ENCODE measurements at regions not wholly inside any gene's neighbourhood (a gene's known extent, or its start where the extent isn't known, plus 50 kb on each side); places are given as distances from the start of the nearest gene placed in this dataset.

DNA sequence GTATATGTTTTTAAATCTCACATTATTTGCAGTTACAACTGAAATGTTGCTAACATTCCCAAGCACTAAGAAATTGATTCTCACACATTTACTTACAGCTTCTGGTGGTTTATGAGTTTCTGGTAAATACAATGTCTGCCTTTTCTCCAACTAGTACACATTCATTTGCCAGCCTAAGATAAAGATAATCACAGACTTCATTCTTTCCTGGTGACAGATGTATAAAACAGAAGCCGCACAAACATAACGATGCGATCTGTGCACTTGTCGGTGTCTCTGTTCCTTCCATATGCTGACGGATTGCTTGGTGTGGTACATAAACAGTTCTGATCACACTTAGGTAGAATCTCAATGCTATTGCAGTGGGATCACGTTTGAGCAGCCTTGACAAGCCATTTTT is 100.4 kb upstream of the DDX18 start:
- DNase-seq (ENCODE audit: low read depth) = no peak

GRCh38 chr2:117714745-117715417 is 99.6 kb upstream of the DDX18 start:
- DNase-seq (ENCODE audit: low read depth) = no peak

- no peak for DNase-seq (ENCODE audit: low read depth)
Measured at GRCh38 chr2:117716505-117716904, 98.0 kb upstream of the DDX18 start.

GRCh38 chr2:117717072-117717471 is 97.4 kb upstream of the DDX18 start:
- DNase-seq (ENCODE audit: low read depth) = no peak

DNA sequence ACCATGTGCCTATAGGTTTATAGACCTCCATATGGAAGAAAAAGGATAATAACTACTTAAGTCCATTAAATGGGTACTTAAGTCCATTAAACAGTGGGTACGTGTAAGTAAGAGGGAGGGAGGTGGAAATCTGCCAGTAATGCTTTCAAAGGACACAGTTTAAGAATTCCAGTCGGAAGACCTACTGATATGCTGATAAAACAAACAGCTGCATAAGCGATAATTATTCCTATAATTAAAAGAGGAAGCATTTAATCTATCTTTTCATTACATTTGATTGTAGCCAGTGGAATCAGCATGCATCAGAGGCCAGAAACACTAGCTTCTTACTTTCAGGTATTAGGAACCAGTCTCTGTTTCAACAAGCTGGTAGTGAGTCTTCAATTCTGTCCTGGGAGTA is 96.4 kb upstream of the DDX18 start:
- no peak for DNase-seq (ENCODE audit: low read depth)

DNA sequence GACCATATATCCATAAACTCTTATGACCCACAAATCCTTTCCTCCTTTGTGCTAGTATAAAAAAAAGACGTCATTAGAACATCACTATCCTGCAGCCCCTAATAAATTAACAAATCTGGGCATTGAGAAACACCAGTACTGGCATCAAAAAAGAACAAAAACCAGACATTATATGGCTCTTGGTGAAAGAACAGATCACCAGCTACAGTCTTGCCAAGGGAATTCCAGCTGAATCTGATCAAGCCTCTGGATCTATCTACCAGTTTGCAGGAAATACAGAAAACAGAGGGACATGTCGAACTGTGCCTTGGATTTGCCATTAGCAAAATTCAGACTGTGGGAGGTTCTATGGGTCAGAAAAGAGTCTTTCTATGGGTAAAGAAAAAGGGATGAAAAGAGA is 93.7 kb upstream of the DDX18 start:
- DNase-seq (ENCODE audit: low read depth) = no peak

DNA sequence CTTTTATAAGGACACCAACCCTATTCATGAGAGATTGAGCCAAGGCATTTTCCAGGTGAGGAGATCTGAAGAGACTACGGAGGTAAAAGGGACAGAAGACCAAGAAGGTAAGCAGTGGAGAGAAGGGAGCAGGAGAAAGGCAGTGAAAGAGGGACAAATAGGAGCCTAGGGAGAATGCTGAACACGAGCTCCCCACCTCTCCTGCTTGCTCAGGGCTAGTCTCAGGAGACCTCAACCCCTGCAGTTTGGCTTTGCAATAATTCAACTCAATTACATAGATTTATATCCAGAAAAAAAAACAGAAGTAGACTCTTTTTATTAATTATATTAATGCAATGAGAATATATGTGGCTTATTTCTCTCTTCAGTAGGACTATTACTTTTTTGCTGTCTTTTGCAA is 91.0 kb upstream of the DDX18 start:
- no peak for DNase-seq (ENCODE audit: low read depth)

- no peak for DNase-seq (ENCODE audit: low read depth)
Measured at GRCh38 chr2:117723888-117724434, 90.5 kb upstream of the DDX18 start.

DNA sequence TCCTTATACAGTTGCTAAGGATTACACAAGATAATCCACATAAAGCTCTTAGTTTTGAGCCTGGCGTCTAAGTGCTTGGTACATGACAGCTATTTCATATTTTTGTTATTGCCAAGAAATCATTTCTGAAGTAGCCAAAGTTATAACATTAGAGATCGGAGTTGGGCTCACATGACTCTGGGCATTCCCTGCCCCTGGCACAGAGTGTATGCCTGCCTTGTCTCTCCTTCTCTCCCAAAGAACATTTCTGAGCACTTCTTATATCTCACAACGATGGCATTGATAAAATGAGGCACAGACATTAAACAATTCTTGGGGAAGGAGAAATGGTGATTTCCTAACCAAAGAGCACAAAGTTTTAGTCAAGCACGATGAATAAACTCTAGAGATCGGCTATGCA is 87.7 kb upstream of the DDX18 start:
- no peak for DNase-seq (ENCODE audit: low read depth)

DNA sequence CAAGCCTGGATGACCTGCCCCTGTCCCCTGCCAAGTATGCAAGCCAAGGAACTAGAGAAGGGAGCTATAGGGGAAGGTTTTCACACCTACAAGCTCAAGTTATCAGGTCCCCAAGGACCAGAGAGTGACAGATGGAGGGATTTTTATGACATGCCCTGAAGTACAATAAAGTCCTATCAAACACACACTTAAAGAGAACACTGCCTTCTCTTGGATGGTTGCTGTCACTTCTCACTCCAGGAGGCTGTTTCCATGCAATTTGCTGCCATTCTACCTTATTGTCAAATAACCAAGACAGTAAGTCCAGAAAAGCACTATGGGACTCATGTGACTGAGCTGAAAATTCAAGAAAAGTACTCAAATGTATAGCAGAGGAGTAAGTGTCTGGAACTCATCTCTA is 76.6 kb upstream of the DDX18 start:
- no peak for DNase-seq (ENCODE audit: low read depth)

DNA sequence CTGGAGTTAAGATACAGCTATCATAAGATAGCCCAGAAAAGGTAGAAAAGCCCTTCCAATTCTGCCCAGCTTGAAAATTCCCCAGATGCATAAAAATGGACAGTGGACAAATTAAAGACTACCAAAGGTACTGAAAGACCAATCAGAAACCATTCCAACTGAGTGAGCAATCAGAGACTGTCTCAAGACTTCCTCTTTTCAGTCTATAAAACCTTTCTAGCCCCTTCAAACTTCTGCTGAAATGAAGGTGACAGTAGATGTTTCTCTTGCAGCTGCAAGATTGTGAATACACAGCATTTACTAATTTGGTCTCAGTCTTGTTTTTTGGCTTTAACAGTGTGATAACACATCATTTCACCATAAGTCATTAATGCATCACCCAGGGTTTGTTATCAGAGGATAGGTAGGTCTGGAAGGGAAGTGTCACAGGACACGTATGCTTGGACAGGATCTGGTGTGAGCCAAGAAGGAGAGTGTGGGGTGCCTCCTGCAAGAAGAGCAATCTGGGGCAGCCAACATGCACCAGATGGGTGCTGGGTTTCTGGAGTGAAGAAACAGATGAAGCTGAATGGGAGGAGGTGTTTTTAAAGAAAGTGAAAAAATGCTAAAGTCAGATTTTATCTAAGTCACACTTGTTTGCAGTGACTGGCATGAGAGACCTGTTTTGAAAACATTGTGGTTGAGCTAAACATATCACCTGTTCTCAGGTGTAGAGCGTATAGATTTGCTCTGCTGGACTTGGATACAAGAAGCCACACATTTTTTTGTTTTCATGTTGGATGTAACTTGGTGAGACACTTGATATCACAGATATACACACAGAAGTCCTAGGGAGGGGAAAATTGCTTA is 75.3 kb upstream of the DDX18 start:
- no peak for DNase-seq (ENCODE audit: low read depth)

- DNase-seq (ENCODE audit: low read depth) = no peak
Measured at GRCh38 chr2:117745537-117745936, 69.0 kb upstream of the DDX18 start.

- no peak for DNase-seq (ENCODE audit: low read depth)
Measured at GRCh38 chr2:117755768-117756167, 58.7 kb upstream of the DDX18 start.

DNA sequence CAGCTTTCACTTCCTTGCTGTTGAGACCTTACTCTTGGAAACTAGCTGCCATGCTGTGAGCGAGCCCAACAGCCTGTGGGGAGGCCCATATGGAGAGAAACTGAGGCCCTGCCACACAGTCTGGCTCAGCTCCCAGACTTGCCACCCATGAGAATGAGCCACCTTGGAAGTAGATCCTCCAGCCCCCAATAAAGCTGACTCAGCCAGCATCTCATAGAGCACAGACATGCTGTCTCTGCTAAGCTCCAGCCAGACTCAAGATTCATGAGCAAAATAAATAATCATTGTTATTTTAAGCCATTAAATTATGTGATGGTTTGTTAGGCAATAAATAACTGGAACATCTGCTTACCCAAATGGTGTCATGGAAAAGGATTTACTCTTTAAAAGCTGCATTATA is 53.6 kb upstream of the DDX18 start:
- no peak for DNase-seq (ENCODE audit: low read depth)

DNA sequence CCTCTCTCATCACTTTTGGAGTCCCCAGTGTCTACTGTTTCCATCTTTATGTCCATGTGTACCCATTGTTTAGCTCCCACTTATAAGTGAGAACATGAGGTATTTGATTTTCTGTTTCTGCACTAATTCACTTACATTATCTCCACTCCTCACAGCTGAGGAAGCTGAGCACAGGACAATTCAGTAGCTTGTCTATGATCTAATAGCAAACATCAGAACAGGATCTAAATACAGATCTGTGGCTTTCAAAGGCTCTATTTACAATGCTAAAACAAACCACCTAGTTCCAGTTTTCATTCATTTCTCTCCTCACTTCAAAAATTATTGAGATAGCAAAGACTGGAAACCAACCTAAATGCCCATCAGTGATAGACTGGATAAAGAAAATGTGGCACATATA is 52.0 kb upstream of the DDX18 start:
- DNase-seq (ENCODE audit: low read depth) = no peak

GRCh38 chr2:117763804-117764203 is 50.7 kb upstream of the DDX18 start:
- no peak for DNase-seq (ENCODE audit: low read depth)

Data from Daoy (cell line).